Gastroesophageal sphincter (tissue), 4 donors: ENCODE measurements at regions not wholly inside any gene's neighbourhood (a gene's known extent, or its start where the extent isn't known, plus 50 kb on each side); places are given as distances from the start of the nearest gene placed in this dataset.

ENCODE experiments used
- ATAC-seq: fragments of 150-250 bp; one replicate; pipeline ENCODE4 v1.9.1; 2016; ENCODE audit warnings: mild to moderate bottlenecking, moderate library complexity
- H3K27ac ChIP-seq, 4 donors: fragments of 200-600 bp; sonication (generic) in 3 of 4; 1 replicate in 3 of 4; 2 replicates in 1 of 4; pipeline ENCODE4 v1.5.1; 2016 to 2019
- H3K27me3 ChIP-seq: fragments of 200-600 bp; sonication (generic); one replicate; pipeline ENCODE4 v1.5.1; 2019
- H3K36me3 ChIP-seq, 2 donors: fragments of 200-600 bp; sonication (generic); one replicate each; pipeline ENCODE4 v1.5.1; 2019; ENCODE audit warnings: control low read depth in 1 of 2
- H3K4me1 ChIP-seq, 3 donors: fragments of 200-600 bp; sonication (generic); 1 replicate in 2 of 3; 2 replicates in 1 of 3; pipeline ENCODE4 v1.5.1; 2016 to 2019; ENCODE audit warnings: control low read depth in 2 of 3
- H3K4me3 ChIP-seq, 2 donors: fragments of 200-600 bp; sonication (generic); one replicate each; pipeline ENCODE4 v1.5.1; 2019; ENCODE audit warnings: mild to moderate bottlenecking in 1 of 2, moderate library complexity in 1 of 2
- H3K9me3 ChIP-seq, 3 donors: fragments of 200-600 bp; sonication (generic); one replicate each; pipeline ENCODE4 v1.5.1; 2017 to 2019; ENCODE audit warnings: control low read depth in 2 of 3
- EP300 ChIP-seq: sonication (generic); formaldehyde crosslinking; IDR thresholded peaks from one replicate; pipeline ENCODE4 v1.6.1; 2017; ENCODE audit warnings: antibody characterized with exemption, mild to moderate bottlenecking
- POLR2A ChIP-seq, 2 donors: fragments of 450-650 bp; IDR thresholded peaks; one replicate each; pipeline ENCODE4 v1.6.1; 2017; ENCODE audit warnings: antibody characterized with exemption in 2 of 2, mild to moderate bottlenecking in 2 of 2, moderate library complexity in 1 of 2
- POLR2AphosphoS5 ChIP-seq: sonication (generic); formaldehyde crosslinking; IDR thresholded peaks from one replicate; pipeline ENCODE4 v1.6.1; 2017; ENCODE audit warnings: antibody characterized with exemption
- WGBS, 2 donors: methylation state at CpG; one replicate each; pipeline ENCODE4 v1.1.5; 2018; ENCODE audit warnings: low coverage in 1 of 2; 5-methylcytosine and 5-hydroxymethylcytosine counted together
- TF ChIP-seq, protein P1 (sequence below), 4 experiments: fragments of 200-600 bp in 2 of 4; fragments of 450-650 bp in 2 of 4; sonication (generic) in 1 of 4; IDR thresholded peaks; one replicate each; pipeline ENCODE4 v1.5.1; 2017 to 2019; ENCODE audit warnings: antibody characterized with exemption in 4 of 4, mild to moderate bottlenecking in 2 of 4, moderate library complexity in 2 of 4

DNA sequence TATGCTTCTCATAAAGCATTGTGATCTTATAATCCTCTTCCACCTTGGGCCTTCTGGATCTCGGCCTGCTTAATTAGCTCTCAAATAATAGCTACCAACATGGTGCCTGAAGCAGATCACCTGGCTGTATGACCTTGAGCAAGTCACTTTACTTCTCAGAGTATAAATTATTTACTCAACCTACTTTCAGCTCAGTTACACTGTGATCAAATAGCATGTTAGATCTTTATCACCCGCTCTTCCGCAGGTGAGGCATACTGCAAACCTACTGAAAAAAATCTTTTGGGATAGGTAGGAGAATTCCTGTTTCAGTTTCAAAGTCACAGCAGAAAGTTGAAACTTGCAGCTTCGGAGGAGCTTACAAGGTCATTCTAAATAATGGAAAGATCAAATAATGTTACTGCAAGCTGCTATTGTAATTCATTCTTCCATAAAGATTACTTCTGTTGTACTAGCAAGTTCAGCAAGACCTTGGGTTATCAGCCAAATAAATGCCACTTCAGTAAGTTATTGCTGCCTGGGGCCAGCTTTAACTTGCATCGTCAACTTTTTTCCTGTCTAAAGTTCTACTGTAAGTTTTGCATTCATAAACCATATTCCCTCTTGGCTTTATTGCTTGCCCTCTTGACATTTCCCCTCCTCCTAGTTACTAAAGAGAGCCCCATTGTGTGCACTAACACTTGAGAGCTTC, 268.4 kb upstream of the ATP11B start:
- no peaks in the 10 kb centered on the region for H3K9me3 ChIP-seq
- no peak for TF ChIP-seq EP300
- TF ChIP-seq, protein P1, sequence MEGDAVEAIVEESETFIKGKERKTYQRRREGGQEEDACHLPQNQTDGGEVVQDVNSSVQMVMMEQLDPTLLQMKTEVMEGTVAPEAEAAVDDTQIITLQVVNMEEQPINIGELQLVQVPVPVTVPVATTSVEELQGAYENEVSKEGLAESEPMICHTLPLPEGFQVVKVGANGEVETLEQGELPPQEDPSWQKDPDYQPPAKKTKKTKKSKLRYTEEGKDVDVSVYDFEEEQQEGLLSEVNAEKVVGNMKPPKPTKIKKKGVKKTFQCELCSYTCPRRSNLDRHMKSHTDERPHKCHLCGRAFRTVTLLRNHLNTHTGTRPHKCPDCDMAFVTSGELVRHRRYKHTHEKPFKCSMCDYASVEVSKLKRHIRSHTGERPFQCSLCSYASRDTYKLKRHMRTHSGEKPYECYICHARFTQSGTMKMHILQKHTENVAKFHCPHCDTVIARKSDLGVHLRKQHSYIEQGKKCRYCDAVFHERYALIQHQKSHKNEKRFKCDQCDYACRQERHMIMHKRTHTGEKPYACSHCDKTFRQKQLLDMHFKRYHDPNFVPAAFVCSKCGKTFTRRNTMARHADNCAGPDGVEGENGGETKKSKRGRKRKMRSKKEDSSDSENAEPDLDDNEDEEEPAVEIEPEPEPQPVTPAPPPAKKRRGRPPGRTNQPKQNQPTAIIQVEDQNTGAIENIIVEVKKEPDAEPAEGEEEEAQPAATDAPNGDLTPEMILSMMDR (IDR thresholded peaks at IDR 0.05) = no peak
- no peak for TF ChIP-seq POLR2AphosphoS5
- no peak for TF ChIP-seq POLR2A (IDR thresholded peaks at IDR 0.05)
- H3K4me1 ChIP-seq = no peaks in the 10 kb centered on the region
- no peak for ATAC-seq
- H3K36me3 ChIP-seq = no peaks in the 10 kb centered on the region
- WGBS, 2 donors = 70 to 75% methylated on average over 5 of the region's 5 CpGs
- H3K4me3 ChIP-seq = no peak overlapping the region
- H3K27ac ChIP-seq = no peak overlapping the region
- H3K27me3 ChIP-seq = no peaks in the 10 kb centered on the region

DNA sequence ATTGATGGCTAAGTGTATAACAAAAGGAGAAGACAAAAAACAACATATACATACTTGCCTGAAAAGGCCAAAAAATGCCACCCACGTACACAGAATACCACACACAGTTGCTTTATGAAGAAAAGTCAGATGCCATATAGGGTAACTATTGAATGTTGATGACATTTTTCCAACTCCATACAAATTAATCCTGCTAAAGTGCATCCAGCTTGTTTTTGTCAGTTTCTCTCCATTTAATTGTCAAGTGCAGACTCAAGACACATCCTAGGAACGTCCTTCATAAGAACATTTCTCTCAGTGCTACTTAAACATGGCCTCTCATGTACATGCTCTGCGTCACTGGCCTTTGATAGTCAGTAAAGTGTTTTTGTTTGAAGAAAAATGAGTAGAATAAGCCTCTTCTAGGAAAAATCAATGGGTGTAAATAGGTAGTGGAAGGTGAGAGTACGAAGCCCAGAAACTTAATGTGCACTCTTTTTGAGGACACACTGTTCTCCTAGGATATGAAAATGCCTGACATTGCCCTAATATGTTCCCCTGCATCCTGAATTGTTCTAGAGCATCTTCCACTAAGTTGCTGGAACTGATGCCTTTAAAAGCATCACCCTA, 267.4 kb upstream of the ATP11B start:
- Histone ChIP-seq H3K4me1 (no peaks in the 10 kb centered on the region), H3K27me3 (no peaks in the 10 kb centered on the region), H3K9me3 (no peaks in the 10 kb centered on the region), H3K36me3 (no peaks in the 10 kb centered on the region), H3K4me3 (no peak overlapping the region), H3K27ac (no peak overlapping the region)
- 56 to 63% methylated on average over 4 of the region's 4 CpGs for WGBS, 2 donors
- ATAC-seq = no peak
- TF ChIP-seq POLR2AphosphoS5 (no peak), POLR2A (IDR thresholded peaks at IDR 0.05) (no peak), EP300 (no peak)
- TF ChIP-seq, protein P1 (IDR thresholded peaks at IDR 0.05) = no peak

DNA sequence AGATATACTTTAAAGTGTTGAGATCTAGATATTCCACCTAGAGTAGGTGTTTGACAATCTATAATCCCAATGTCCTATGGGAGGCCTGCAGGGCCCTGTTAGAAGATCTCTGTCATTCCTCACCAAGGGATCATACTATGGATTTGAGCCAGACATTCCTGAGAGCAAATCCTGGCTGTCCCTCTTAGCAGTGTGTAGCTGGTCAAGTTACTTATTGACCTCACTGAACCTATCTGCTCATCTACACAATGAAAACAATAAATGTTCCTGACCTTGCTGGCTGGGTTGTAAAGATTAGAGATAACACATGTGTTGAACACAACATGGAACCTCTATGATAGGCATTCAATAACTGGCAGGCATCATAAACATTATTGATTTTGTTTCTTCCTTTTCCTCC, 265.6 kb upstream of the ATP11B start:
- ATAC-seq = no peak
- no peak overlapping the region for H3K4me3 ChIP-seq
- H3K4me1 ChIP-seq = no peaks in the 10 kb centered on the region
- TF ChIP-seq, protein P1 (IDR thresholded peaks at IDR 0.05) = no peak
- TF ChIP-seq POLR2A (IDR thresholded peaks at IDR 0.05) (no peak), POLR2AphosphoS5 (no peak), EP300 (no peak)
- H3K27me3 ChIP-seq = no peaks in the 10 kb centered on the region
- H3K9me3 ChIP-seq = no peaks in the 10 kb centered on the region
- H3K36me3 ChIP-seq = no peaks in the 10 kb centered on the region
- no peak overlapping the region for H3K27ac ChIP-seq

DNA sequence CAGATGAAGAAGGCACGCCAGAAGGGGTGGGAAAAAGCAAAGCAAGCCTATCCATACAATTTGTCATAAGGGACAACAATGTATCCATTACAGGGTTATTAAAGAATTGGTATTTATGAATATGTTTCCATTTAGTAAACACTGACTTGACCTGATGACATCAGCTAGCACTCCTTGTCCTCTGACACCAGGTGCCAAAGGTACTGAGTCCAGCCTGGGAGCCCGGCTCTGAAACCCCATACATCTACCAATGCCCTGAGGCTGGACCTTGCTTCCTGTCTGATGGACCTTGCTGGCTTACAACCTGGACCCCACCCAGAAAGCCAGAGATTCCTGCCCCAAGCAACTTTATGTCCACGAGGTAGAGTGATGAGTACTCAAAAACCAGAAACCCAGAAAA, 263.0 kb upstream of the ATP11B start:
- Histone ChIP-seq H3K4me1 (no peaks in the 10 kb centered on the region), H3K27me3 (no peaks in the 10 kb centered on the region), H3K9me3 (no peaks in the 10 kb centered on the region), H3K27ac (no peak overlapping the region), H3K36me3 (no peaks in the 10 kb centered on the region), H3K4me3 (no peak overlapping the region)
- TF ChIP-seq, protein P1 (IDR thresholded peaks at IDR 0.05) = no peak
- TF ChIP-seq EP300 = no peak
- TF ChIP-seq POLR2AphosphoS5 = no peak
- TF ChIP-seq POLR2A (IDR thresholded peaks at IDR 0.05) = no peak
- 68% methylated on average over 2 to 3 of the region's 3 CpGs for WGBS, 2 donors
- no peak for ATAC-seq

DNA sequence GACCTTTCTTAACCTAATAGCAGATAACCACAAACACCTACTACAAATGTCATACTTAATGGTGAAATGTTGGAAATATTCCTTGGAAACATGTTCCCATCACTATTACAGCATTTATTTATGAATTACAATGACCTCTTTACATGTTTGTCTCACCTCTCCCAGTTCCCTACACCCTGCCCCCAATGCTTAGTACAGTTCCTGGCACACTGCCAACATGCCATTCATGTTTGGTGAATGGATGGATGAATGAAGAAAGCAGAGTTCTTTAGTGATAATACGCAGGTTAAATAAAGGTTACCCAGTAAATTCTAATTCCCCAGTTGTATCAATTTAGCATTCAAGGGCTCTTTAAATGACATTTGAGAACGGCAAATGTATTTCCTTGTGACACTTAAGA, 259.9 kb upstream of the ATP11B start:
- TF ChIP-seq, protein P1 (IDR thresholded peaks at IDR 0.05) = no peak
- TF ChIP-seq POLR2AphosphoS5 (no peak), EP300 (no peak), POLR2A (IDR thresholded peaks at IDR 0.05) (no peak)
- H3K27ac ChIP-seq = no peak overlapping the region
- ATAC-seq = no peak
- no peak overlapping the region for H3K4me3 ChIP-seq
- H3K27me3 ChIP-seq = no peaks in the 10 kb centered on the region
- no peaks in the 10 kb centered on the region for H3K36me3 ChIP-seq
- H3K4me1 ChIP-seq = no peaks in the 10 kb centered on the region
- H3K9me3 ChIP-seq = no peaks in the 10 kb centered on the region
- WGBS, 2 donors = 38 to 54% methylated on average over 2 of the region's 2 CpGs
